ENCODE measurements at regions not wholly inside any gene's neighbourhood (a gene's known extent, or its start where the extent isn't known, plus 50 kb on each side); places are given as distances from the start of the nearest gene placed in this dataset.

DNA sequence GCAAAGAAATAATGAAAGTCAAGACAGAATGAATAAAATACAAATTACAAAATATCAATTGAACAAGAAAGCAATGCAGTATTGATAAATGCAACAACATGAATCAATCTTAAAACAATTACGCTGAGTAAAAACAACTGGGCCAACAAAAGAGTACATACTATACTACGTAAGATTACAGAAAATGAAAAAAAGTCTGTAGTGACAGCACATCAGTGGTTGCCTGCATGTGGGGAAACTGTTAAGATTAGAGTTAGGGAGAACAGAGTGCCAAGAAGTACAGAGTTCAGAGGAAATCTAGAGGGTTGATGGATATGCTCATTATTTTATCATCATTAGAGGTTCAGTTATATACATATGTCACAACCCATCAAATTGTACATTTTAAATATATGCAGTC lies 706.6 kb upstream of the ACO1 start:
- Histone ChIP-seq H2BK5ac (ENCODE audit: insufficient read length, low read length) (no peak overlapping the region), H2AK5ac (ENCODE audit: insufficient read length, low read length) (no peak overlapping the region), H3K9ac (ENCODE audit: extremely low read depth, insufficient read length, low read length) (no peak overlapping the region), H2BK120ac (ENCODE audit: low read depth, low read length, poor library complexity, severe bottlenecking) (no peak overlapping the region), H3K27ac (ENCODE audit: insufficient read length, low read depth, low read length) (no peak overlapping the region), H2BK12ac (ENCODE audit: insufficient read length, low read depth, low read length) (no peak overlapping the region), H4K5ac (ENCODE audit: insufficient read length, low read depth, low read length) (no peak overlapping the region), H3K4ac (ENCODE audit: low read depth, low read length) (no peak overlapping the region), H4K91ac (ENCODE audit: insufficient read length, low read depth, low read length) (no peak overlapping the region), H4K8ac (replicated peaks; ENCODE audit: insufficient read length, low read depth, low read length) (no peak overlapping the region), H4K20me1 (ENCODE audit: control insufficient read depth, insufficient read depth, insufficient read length) (no peaks in the 10 kb centered on the region), H2BK15ac (ENCODE audit: low read depth, low read length) (no peak overlapping the region), H3K79me1 (ENCODE audit: insufficient read depth, low read depth, low read length, poor library complexity, severe bottlenecking) (no peaks in the 10 kb centered on the region), H3K14ac (ENCODE audit: insufficient read depth, low read length) (no peak overlapping the region), H3K23ac (ENCODE audit: insufficient read length, low read depth, low read length) (no peak overlapping the region), H3K9me3 (ENCODE audit: control insufficient read depth, low read depth, low read length) (no peaks in the 10 kb centered on the region), H3K4me1 (ENCODE audit: insufficient read depth, low read length) (no peaks in the 10 kb centered on the region), H2AFZ (ENCODE audit: low read length) (no peak overlapping the region), H3K79me2 (ENCODE audit: insufficient read depth, low read length) (no peaks in the 10 kb centered on the region), H3K27me3 (ENCODE audit: insufficient read depth, low read length) (no peaks in the 10 kb centered on the region), H3K23me2 (ENCODE audit: insufficient read length, low read depth, low read length, poor library complexity, severe bottlenecking) (no peaks in the 10 kb centered on the region), H3T11ph (ENCODE audit: low read length) (no peak overlapping the region), H3K18ac (ENCODE audit: insufficient read length, low read depth, low read length) (no peak overlapping the region), H2BK20ac (ENCODE audit: low read depth, low read length, poor library complexity, severe bottlenecking) (no peak overlapping the region), H3K4me2 (ENCODE audit: insufficient read depth, insufficient read length, low read length) (no peak overlapping the region), H3K56ac (ENCODE audit: insufficient read length, low read depth, low read length) (no peak overlapping the region)
- Mint-ChIP-seq H3K9me3 (no peaks in the 10 kb centered on the region), H3K4me1 (no peaks in the 10 kb centered on the region; a peak in 1 of 4 replicates), H3K36me3 (ENCODE audit: insufficient read depth in 1 of 3, low read depth in 3 of 3) (no peaks in the 10 kb centered on the region), H3K27me3 (ENCODE audit: low read depth) (no peaks in the 10 kb centered on the region), H3K4me3 (no peak overlapping the region), H3K27ac (no peak overlapping the region)
- WGBS (ENCODE audit: extremely low coverage, insufficient read length, low lambda C conversion rate), result no CpG with 5 or more reads among the region's 2 CpGs
- DNase-seq, result no peak
- TF ChIP-seq, protein P1, sequence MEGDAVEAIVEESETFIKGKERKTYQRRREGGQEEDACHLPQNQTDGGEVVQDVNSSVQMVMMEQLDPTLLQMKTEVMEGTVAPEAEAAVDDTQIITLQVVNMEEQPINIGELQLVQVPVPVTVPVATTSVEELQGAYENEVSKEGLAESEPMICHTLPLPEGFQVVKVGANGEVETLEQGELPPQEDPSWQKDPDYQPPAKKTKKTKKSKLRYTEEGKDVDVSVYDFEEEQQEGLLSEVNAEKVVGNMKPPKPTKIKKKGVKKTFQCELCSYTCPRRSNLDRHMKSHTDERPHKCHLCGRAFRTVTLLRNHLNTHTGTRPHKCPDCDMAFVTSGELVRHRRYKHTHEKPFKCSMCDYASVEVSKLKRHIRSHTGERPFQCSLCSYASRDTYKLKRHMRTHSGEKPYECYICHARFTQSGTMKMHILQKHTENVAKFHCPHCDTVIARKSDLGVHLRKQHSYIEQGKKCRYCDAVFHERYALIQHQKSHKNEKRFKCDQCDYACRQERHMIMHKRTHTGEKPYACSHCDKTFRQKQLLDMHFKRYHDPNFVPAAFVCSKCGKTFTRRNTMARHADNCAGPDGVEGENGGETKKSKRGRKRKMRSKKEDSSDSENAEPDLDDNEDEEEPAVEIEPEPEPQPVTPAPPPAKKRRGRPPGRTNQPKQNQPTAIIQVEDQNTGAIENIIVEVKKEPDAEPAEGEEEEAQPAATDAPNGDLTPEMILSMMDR (conservative IDR thresholded peaks at IDR 0.05), result no peak

Data from H9 (cell line).